B cell (primary cell): ENCODE measurements at regions not wholly inside any gene's neighbourhood (a gene's known extent, or its start where the extent isn't known, plus 50 kb on each side); places are given as distances from the start of the nearest gene placed in this dataset.

ENCODE experiments used
- ATAC-seq: fragments of 200-7000 bp; cut with Tn5 transposase; one replicate; pipeline ENCODE4 v1.10.0; 2021; ENCODE audit warnings: low read depth, mild to moderate bottlenecking, moderate number of reproducible peaks, moderate library complexity
- CTCF ChIA-PET: fragments of 350-600 bp; sonication (Branson Sonifier 250); formaldehyde crosslinking; loops from one replicate; lab custom pipeline; 2021; ENCODE audit warnings: antibody characterized with exemption, inconsistent platforms; lab: Charles Lee
- POLR2A ChIA-PET: fragments of 350-600 bp; sonication (Branson Sonifier 250); formaldehyde crosslinking; loops from one replicate; lab custom pipeline; 2021; ENCODE audit warnings: antibody characterized with exemption; lab: Charles Lee
- DNase-seq: peaks from one replicate; pipeline ENCODE4 v3.0.0; 2013
- H2AFZ ChIP-seq: 2 replicates; pipeline ENCODE4 v1.6.1; 2012; ENCODE audit warnings: mild to moderate bottlenecking, low read depth, low read length; ENCODE audit not compliant: insufficient read depth, poor library complexity, severe bottlenecking
- H3K27ac ChIP-seq, 2 donors: 1 replicate in 1 of 2; 2 replicates in 1 of 2; pipeline ENCODE4 v1.5.1; 2012 to 2013; ENCODE audit warnings: low read length in 2 of 2, mild to moderate bottlenecking in 2 of 2, moderate library complexity in 1 of 2
- H3K27me3 ChIP-seq, 4 experiments: fragments of 200-600 bp in 1 of 4; sonication (generic) in 1 of 4; replicated peaks in 1 of 4; 1 replicate in 2 of 4; 2 replicates in 2 of 4; pipeline versions ENCODE4 v1.6.1 to v1.7.0; 2013 to 2016; ENCODE audit warnings: low read length in 3 of 4, mild to moderate bottlenecking in 2 of 4, mixed read lengths in 1 of 4, moderate library complexity in 1 of 4; ENCODE audit not compliant: insufficient read depth in 4 of 4, control insufficient read depth in 3 of 4; ENCODE audit errors: control extremely low read depth in 1 of 4
- H3K36me3 ChIP-seq, 2 experiments: replicated peaks in 1 of 2; 1 replicate in 1 of 2; 2 replicates in 1 of 2; pipeline versions ENCODE4 v1.6.1 to v1.7.1; 2013; ENCODE audit warnings: low read length in 1 of 2; ENCODE audit not compliant: insufficient read depth in 2 of 2, control insufficient read depth in 1 of 2; ENCODE audit errors: control extremely low read depth in 1 of 2, extremely low read depth in 1 of 2
- H3K4me1 ChIP-seq, 2 donors: fragments of 200-600 bp in 1 of 2; sonication (generic) in 1 of 2; 1 replicate in 1 of 2; 2 replicates in 1 of 2; pipeline versions ENCODE4 v1.5.1 to v1.6.1; 2013 to 2017; ENCODE audit warnings: low read length in 2 of 2; ENCODE audit not compliant: control insufficient read depth in 2 of 2, insufficient read depth in 2 of 2
- H3K4me2 ChIP-seq: replicated peaks from 2 replicates; pipeline ENCODE3; 2012; ENCODE audit warnings: mild to moderate bottlenecking, low read depth, low read length; ENCODE audit not compliant: poor library complexity, severe bottlenecking
- H3K4me3 ChIP-seq, 5 experiments: fragments of 200-600 bp in 1 of 5; sonication (generic) in 1 of 5; 1 replicate in 3 of 5; 2 replicates in 2 of 5; pipeline versions ENCODE4 v1.5.1 to v1.7.0; 2011 to 2016; ENCODE audit warnings: low read length in 4 of 5, mild to moderate bottlenecking in 4 of 5, low read depth in 2 of 5, control low read depth in 1 of 5, moderate library complexity in 1 of 5; ENCODE audit not compliant: insufficient read depth in 1 of 5; ENCODE audit errors: control extremely low read depth in 1 of 5, extremely low read depth in 1 of 5
- H3K79me2 ChIP-seq: fragments of 200-600 bp; sonication (generic); one replicate; pipeline ENCODE4 v1.6.0; 2016; ENCODE audit warnings: low read length; ENCODE audit not compliant: control insufficient read depth, insufficient read depth
- H3K9ac ChIP-seq: fragments of 200-600 bp; sonication (generic); 2 replicates; pipeline ENCODE4 v1.6.1; 2017; ENCODE audit warnings: mild to moderate bottlenecking, low read length, moderate library complexity
- H3K9me3 ChIP-seq, 3 donors: one replicate each; pipeline versions ENCODE4 v1.6.1 to v1.7.1; 2013; ENCODE audit warnings: low read length in 2 of 3; ENCODE audit not compliant: control insufficient read depth in 2 of 3, insufficient read depth in 1 of 3; ENCODE audit errors: control extremely low read depth in 1 of 3
- H4K20me1 ChIP-seq: 2 replicates; pipeline ENCODE4 v1.6.0; 2012; ENCODE audit warnings: mild to moderate bottlenecking, low read length; ENCODE audit not compliant: insufficient read depth, control insufficient read depth, poor library complexity, severe bottlenecking
- H3K27ac Mint-ChIP-seq: one replicate; pipeline ENCODE4 v1.8.0; 2021; ENCODE audit warnings: mixed read lengths
- H3K27me3 Mint-ChIP-seq: one replicate; pipeline ENCODE4 v1.8.0; 2021; ENCODE audit warnings: mixed read lengths
- H3K4me1 Mint-ChIP-seq: one replicate; pipeline ENCODE4 v1.8.0; 2021; ENCODE audit warnings: mixed read lengths
- H3K4me3 Mint-ChIP-seq: one replicate; pipeline ENCODE4 v1.8.0; 2021; ENCODE audit warnings: mixed read lengths
- H3K9me3 Mint-ChIP-seq: one replicate; pipeline ENCODE4 v1.8.0; 2022; ENCODE audit warnings: mixed read lengths; ENCODE audit not compliant: insufficient read depth
- CTCF ChIP-seq: fragments of 200-600 bp; IDR thresholded peaks from one replicate; pipeline ENCODE4 v1.8.0; 2022; ENCODE audit warnings: antibody characterized with exemption, mild to moderate bottlenecking
- EZH2 ChIP-seq: IDR thresholded peaks from 2 replicates; pipeline ENCODE4 v1.6.1; 2012; ENCODE audit warnings: borderline replicate concordance, low read depth, mild to moderate bottlenecking, moderate library complexity, low read length; ENCODE audit not compliant: insufficient read depth, poor library complexity, severe bottlenecking
- WGBS: methylation state at CpG from one replicate; pipeline ENCODE4 v1.1.5; 2013; ENCODE audit warnings: missing lambda C conversion rate; ENCODE audit not compliant: insufficient coverage; 5-methylcytosine and 5-hydroxymethylcytosine counted together
- intact Hi-C: fragments of 100-400 bp; cut with micrococcal nuclease; formaldehyde crosslinking; loops from one replicate; pipeline ENCODE4 v1.10.0; 2022

DNA sequence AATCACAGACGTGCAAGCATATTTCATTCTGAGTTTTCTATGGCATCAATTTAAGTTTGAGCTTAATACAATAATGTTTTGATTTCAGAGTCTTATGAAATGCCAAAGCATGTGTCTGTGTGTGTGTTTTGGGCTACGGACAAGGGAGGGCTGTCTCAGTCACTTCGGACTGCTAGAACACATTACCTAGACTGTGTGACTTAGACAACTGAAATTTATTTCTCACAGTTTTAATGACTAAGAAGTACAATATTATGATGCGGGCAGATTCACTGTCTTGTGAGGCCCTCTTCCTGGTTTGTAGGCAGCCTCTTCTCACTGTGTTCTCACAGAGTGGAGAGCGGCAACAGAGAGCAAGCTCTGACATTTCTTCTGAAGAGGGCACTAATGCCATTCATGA lies 1202.0 kb downstream of the EFNB2 start:
- H3K4me1 ChIP-seq: no peaks in the 10 kb centered on the region
- H3K27me3 ChIP-seq: no peaks in the 10 kb centered on the region
- POLR2A ChIA-PET: no interaction called here
- DNase-seq (no peak), ATAC-seq (no peak)
- no peaks in the 10 kb centered on the region for H3K79me2 ChIP-seq
- no peak overlapping the region for H3K4me2 ChIP-seq
- Mint-ChIP-seq H3K27ac (no peak overlapping the region), H3K4me3 (no peak overlapping the region), H3K4me1 (no peaks in the 10 kb centered on the region), H3K9me3 (peaks cover 6% of the 10 kb centered on the region), H3K27me3 (no peaks in the 10 kb centered on the region)
- TF ChIP-seq CTCF: no peak
- TF ChIP-seq EZH2: no peak
- intact Hi-C loops: no loop called here
- no peak overlapping the region for H2AFZ ChIP-seq
- WGBS: 92% methylated on average over 2 of the region's 5 CpGs
- H3K27ac ChIP-seq: no peak overlapping the region
- no peaks in the 10 kb centered on the region for H3K36me3 ChIP-seq
- H3K9ac ChIP-seq: no peak overlapping the region
- H3K9me3 ChIP-seq: peaks cover 0 to 4% (median 0%) of the 10 kb centered on the region in 3 donors
- H4K20me1 ChIP-seq: no peaks in the 10 kb centered on the region
- no peak overlapping the region for H3K4me3 ChIP-seq
- CTCF ChIA-PET: no interaction called here

GRCh38 chr13:105329359-105329758 lies 1206.1 kb downstream of the EFNB2 start:
- POLR2A ChIA-PET: no interaction called here
- TF ChIP-seq CTCF (no peak), EZH2 (no peak)
- Histone ChIP-seq H3K27ac (no peak overlapping the region), H3K79me2 (no peaks in the 10 kb centered on the region), H3K4me2 (no peak overlapping the region), H3K27me3 (no peaks in the 10 kb centered on the region), H4K20me1 (no peaks in the 10 kb centered on the region), H3K9ac (no peak overlapping the region), H3K36me3 (no peaks in the 10 kb centered on the region), H3K4me3 (no peak overlapping the region), H3K9me3 (peaks cover 0 to 4% (median 0%) of the 10 kb centered on the region in 3 donors), H2AFZ (no peak overlapping the region), H3K4me1 (no peaks in the 10 kb centered on the region)
- H3K27ac Mint-ChIP-seq: no peak overlapping the region
- H3K27me3 Mint-ChIP-seq: no peaks in the 10 kb centered on the region
- H3K4me1 Mint-ChIP-seq: no peaks in the 10 kb centered on the region
- CTCF ChIA-PET: no interaction called here
- DNase-seq: no peak
- WGBS: no CpG with 5 or more reads among the region's 2 CpGs
- H3K4me3 Mint-ChIP-seq: no peak overlapping the region
- peaks cover 6% of the 10 kb centered on the region for H3K9me3 Mint-ChIP-seq
- no peak for ATAC-seq
- intact Hi-C loops: no loop called here
